Osteoblast (primary cell): ENCODE measurements at regions not wholly inside any gene's neighbourhood (a gene's known extent, or its start where the extent isn't known, plus 50 kb on each side); places are given as distances from the start of the nearest gene placed in this dataset.

Source experiments
- DNase-seq: peaks from one replicate; pipeline ENCODE4 v3.0.0; 2011; ENCODE audit warnings: low spot score, mixed read lengths; ENCODE audit not compliant: insufficient read length; ENCODE audit errors: missing footprints
- H2AFZ ChIP-seq: 2 replicates; pipeline ENCODE4 v1.6.0; 2011; ENCODE audit warnings: mild to moderate bottlenecking, low read length
- H3K27ac ChIP-seq: 2 replicates; pipeline ENCODE4 v1.5.1; 2011; ENCODE audit warnings: mild to moderate bottlenecking, low read depth, low read length, moderate library complexity
- H3K27me3 ChIP-seq: 2 replicates; pipeline ENCODE4 v1.6.0; 2012; ENCODE audit warnings: mild to moderate bottlenecking, control low read depth, inconsistent platforms, low read length, moderate library complexity; ENCODE audit not compliant: insufficient read depth
- H3K36me3 ChIP-seq: 2 replicates; pipeline ENCODE4 v1.5.1; 2011; ENCODE audit warnings: mild to moderate bottlenecking, low read length, control low read depth, moderate library complexity; ENCODE audit not compliant: insufficient read depth
- H3K4me1 ChIP-seq: 2 replicates; pipeline ENCODE4 v1.5.1; 2011; ENCODE audit warnings: mild to moderate bottlenecking, low read length, control low read depth, moderate library complexity; ENCODE audit not compliant: insufficient read depth
- H3K4me2 ChIP-seq: 2 replicates; pipeline ENCODE4 v1.6.0; 2011; ENCODE audit warnings: mild to moderate bottlenecking, low read length; ENCODE audit not compliant: insufficient read depth
- H3K4me3 ChIP-seq: fragments of 200-600 bp; sonication (generic); 3 replicates; pipeline ENCODE4 v1.5.1; 2012; ENCODE audit warnings: mild to moderate bottlenecking, low read length, inconsistent platforms; ENCODE audit not compliant: insufficient read depth
- H3K79me2 ChIP-seq: 2 replicates; pipeline ENCODE4 v1.6.0; 2012; ENCODE audit warnings: mild to moderate bottlenecking, low read length, control low read depth, inconsistent platforms; ENCODE audit not compliant: insufficient read depth
- H3K9me3 ChIP-seq: 2 replicates; pipeline ENCODE4 v1.5.1; 2011; ENCODE audit warnings: low read depth, low read length, control low read depth
- H4K20me1 ChIP-seq: 2 replicates; pipeline ENCODE4 v1.6.0; 2012; ENCODE audit warnings: mild to moderate bottlenecking, low read length, control low read depth; ENCODE audit not compliant: insufficient read depth
- TF ChIP-seq, protein P1 (sequence below): IDR thresholded peaks from 2 replicates; pipeline ENCODE4 v1.5.1; 2011; ENCODE audit warnings: mild to moderate bottlenecking, low read depth, low read length, moderate library complexity; ENCODE audit errors: extremely low read depth

DNA sequence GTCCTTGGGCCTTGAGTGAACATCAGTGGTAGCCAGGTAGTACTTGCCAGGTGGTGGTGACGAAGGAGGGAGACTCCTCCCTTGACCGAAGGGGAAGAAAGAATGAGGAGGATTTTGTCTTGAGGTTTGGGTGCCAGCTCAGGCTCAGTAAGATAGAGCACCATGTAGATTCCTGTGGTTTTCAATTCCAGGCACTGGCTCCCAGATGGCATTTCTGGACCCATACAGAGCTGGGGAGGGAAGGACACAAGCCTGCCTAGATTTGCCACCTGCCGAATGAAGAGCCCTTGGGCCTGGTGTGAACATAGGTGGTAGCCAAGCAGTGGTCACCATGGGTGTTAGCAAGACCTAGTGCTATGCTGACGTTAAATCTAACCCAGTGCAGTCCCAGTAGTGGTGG, 108.8 kb upstream of the UBE2E3 start:
- no peak overlapping the region for H3K4me3 ChIP-seq
- no peak overlapping the region for H3K4me2 ChIP-seq
- no peaks in the 10 kb centered on the region for H3K36me3 ChIP-seq
- H3K27me3 ChIP-seq, result no peaks in the 10 kb centered on the region
- TF ChIP-seq, protein P1, sequence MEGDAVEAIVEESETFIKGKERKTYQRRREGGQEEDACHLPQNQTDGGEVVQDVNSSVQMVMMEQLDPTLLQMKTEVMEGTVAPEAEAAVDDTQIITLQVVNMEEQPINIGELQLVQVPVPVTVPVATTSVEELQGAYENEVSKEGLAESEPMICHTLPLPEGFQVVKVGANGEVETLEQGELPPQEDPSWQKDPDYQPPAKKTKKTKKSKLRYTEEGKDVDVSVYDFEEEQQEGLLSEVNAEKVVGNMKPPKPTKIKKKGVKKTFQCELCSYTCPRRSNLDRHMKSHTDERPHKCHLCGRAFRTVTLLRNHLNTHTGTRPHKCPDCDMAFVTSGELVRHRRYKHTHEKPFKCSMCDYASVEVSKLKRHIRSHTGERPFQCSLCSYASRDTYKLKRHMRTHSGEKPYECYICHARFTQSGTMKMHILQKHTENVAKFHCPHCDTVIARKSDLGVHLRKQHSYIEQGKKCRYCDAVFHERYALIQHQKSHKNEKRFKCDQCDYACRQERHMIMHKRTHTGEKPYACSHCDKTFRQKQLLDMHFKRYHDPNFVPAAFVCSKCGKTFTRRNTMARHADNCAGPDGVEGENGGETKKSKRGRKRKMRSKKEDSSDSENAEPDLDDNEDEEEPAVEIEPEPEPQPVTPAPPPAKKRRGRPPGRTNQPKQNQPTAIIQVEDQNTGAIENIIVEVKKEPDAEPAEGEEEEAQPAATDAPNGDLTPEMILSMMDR, result no peak
- no peaks in the 10 kb centered on the region for H4K20me1 ChIP-seq
- H2AFZ ChIP-seq, result no peak overlapping the region
- no peak for DNase-seq
- no peaks in the 10 kb centered on the region for H3K9me3 ChIP-seq
- H3K4me1 ChIP-seq, result peaks cover 6% of the 10 kb centered on the region
- H3K27ac ChIP-seq, result no peak overlapping the region
- H3K79me2 ChIP-seq, result no peaks in the 10 kb centered on the region

DNA sequence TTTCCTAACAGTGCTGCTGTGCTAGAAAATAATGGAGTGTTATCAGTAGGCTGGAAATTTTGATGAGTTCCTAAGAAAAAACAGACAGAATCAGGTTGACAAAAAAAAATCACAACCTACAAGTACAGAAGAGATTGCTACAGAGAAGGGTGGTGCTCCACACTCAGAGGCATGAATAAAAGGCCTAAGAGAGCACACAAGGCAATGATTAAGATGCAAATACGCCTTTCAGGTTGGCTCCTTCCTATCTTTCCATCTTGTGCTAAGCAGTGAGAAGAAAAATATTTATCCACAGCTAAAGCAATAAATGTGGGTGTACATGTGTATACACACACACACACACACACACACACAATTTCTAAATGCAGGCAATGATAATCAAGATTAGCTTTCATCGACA, 130.6 kb upstream of the UBE2E3 start:
- TF ChIP-seq, protein P1, result no peak
- no peaks in the 10 kb centered on the region for H3K36me3 ChIP-seq
- H3K27ac ChIP-seq, result no peak overlapping the region
- H3K4me1 ChIP-seq, result no peaks in the 10 kb centered on the region
- no peaks in the 10 kb centered on the region for H3K79me2 ChIP-seq
- no peaks in the 10 kb centered on the region for H3K9me3 ChIP-seq
- H3K4me3 ChIP-seq, result no peak overlapping the region
- H4K20me1 ChIP-seq, result no peaks in the 10 kb centered on the region
- H2AFZ ChIP-seq, result no peak overlapping the region
- H3K27me3 ChIP-seq, result no peaks in the 10 kb centered on the region
- H3K4me2 ChIP-seq, result no peak overlapping the region
- no peak for DNase-seq

DNA sequence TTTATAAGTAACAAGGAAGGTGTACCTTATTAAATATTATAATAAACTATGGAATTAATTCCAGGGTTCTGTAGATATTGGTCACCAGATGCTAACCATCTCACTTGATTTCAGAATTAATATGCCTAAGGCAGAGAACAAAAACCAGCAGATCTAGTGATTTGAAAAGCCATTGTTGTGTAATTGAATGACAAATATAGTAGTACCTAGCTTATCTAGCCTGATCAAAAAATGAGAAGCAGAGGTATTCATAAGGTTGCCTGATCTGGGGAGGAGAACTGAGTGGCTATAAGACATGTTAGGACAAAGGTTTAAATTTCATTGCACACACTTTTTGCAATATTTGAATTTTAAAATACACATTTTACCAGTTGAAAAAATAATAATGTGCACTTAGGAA, 132.0 kb upstream of the UBE2E3 start:
- Histone ChIP-seq H2AFZ (no peak overlapping the region), H3K9me3 (no peaks in the 10 kb centered on the region), H3K27me3 (no peaks in the 10 kb centered on the region), H3K4me3 (no peak overlapping the region), H3K4me1 (no peaks in the 10 kb centered on the region), H3K79me2 (no peaks in the 10 kb centered on the region), H4K20me1 (no peaks in the 10 kb centered on the region), H3K36me3 (no peaks in the 10 kb centered on the region), H3K4me2 (no peak overlapping the region), H3K27ac (no peak overlapping the region)
- TF ChIP-seq, protein P1, result no peak
- no peak for DNase-seq

DNA sequence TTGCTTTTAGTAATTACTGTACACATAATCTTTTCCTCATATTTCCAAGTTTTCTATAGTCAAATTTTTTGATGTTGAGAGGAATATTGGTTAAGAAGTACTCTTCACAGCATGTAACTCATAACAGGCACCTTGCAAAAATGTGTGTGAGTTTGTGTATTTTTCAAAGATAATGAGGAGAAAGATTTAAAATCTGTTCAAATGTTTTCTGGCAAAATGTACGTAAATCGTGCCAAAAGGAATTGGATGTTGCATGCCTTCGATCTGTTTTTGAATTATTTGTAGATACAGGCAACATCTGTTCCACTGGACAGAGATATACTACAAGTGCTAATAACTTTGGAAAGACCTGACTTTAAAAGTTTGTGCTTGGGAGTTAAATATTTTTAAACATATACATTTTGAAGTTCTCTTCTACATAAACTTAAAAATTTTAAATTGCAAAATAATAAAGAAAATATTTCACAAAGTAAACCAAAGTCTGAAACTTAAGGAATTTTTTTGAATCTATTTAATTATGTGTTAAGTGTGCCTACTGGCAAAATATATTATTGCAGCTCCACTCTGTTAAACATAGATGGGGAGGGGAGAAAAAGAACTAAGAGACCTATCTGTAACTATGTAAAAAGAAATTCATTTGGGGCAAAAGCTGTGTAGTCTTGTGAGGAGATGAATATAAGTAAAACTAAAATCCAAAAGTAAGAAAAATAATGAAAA, 133.5 kb upstream of the UBE2E3 start:
- TF ChIP-seq, protein P1, result peak; percentile 15
- Histone ChIP-seq H3K9me3 (no peaks in the 10 kb centered on the region), H3K4me1 (no peaks in the 10 kb centered on the region), H4K20me1 (no peaks in the 10 kb centered on the region), H3K4me2 (no peak overlapping the region), H2AFZ (no peak overlapping the region), H3K27me3 (no peaks in the 10 kb centered on the region), H3K27ac (no peak overlapping the region), H3K79me2 (no peaks in the 10 kb centered on the region), H3K4me3 (no peak overlapping the region), H3K36me3 (no peaks in the 10 kb centered on the region)
- peak; percentile 38 for DNase-seq
